Natural killer cell (primary cell): ENCODE measurements at regions not wholly inside any gene's neighbourhood (a gene's known extent, or its start where the extent isn't known, plus 50 kb on each side); places are given as distances from the start of the nearest gene placed in this dataset.
"Not testable (repeated sequence)": the region's sequence is repeated elsewhere in the genome, so short reads cannot be mapped to it uniquely, and the experiment has no call there.

Source experiments
- ATAC-seq, 3 donors: fragments of 150-1000 bp in 2 of 3; fragments of 200-7000 bp in 1 of 3; cut with Tn5 transposase; 1 replicate in 1 of 3; 2 replicates in 2 of 3; pipeline ENCODE4 v1.10.0; 2021; ENCODE audit warnings: mild to moderate bottlenecking in 2 of 3, moderate library complexity in 2 of 3
- DNase-seq, 2 donors: peaks; one replicate each; pipeline versions ENCODE4 v3.0.0 to v3.0.0-alpha.2; 2013 to 2021; ENCODE audit warnings: mixed read lengths in 1 of 2
- H3K27ac ChIP-seq: one replicate; pipeline ENCODE4 v1.5.1; 2013; ENCODE audit warnings: mild to moderate bottlenecking, low read length
- H3K27me3 ChIP-seq: one replicate; pipeline ENCODE4 v1.6.1; 2013; ENCODE audit warnings: low read length; ENCODE audit not compliant: control insufficient read depth, insufficient read depth
- H3K36me3 ChIP-seq: one replicate; pipeline ENCODE4 v1.6.1; 2013; ENCODE audit warnings: low read length; ENCODE audit not compliant: control insufficient read depth, insufficient read depth
- H3K4me1 ChIP-seq: one replicate; pipeline ENCODE4 v1.6.1; 2013; ENCODE audit warnings: low read length; ENCODE audit not compliant: control insufficient read depth, insufficient read depth
- H3K4me3 ChIP-seq: one replicate; pipeline ENCODE4 v1.5.1; 2013; ENCODE audit warnings: low read length
- H3K9me3 ChIP-seq: one replicate; pipeline ENCODE4 v1.6.1; 2013; ENCODE audit warnings: low read length; ENCODE audit not compliant: control insufficient read depth, insufficient read depth
- H3K27ac Mint-ChIP-seq, 2 donors: one replicate each; pipeline ENCODE4 v1.8.0; 2022; ENCODE audit warnings: mild to moderate bottlenecking in 2 of 2, mixed read lengths in 2 of 2, moderate library complexity in 1 of 2
- H3K27me3 Mint-ChIP-seq, 2 donors: one replicate each; pipeline ENCODE4 v1.8.0; 2022; ENCODE audit warnings: low read depth in 2 of 2, mixed read lengths in 2 of 2
- H3K36me3 Mint-ChIP-seq: one replicate; pipeline ENCODE4 v1.8.0; 2022; ENCODE audit warnings: mixed read lengths
- H3K4me1 Mint-ChIP-seq, 2 donors: one replicate each; pipeline ENCODE4 v1.8.0; 2022; ENCODE audit warnings: mixed read lengths in 2 of 2
- H3K4me3 Mint-ChIP-seq: one replicate; pipeline ENCODE4 v1.8.0; 2022; ENCODE audit warnings: mild to moderate bottlenecking, moderate library complexity, mixed read lengths
- H3K9me3 Mint-ChIP-seq, 2 donors: one replicate each; pipeline ENCODE4 v1.8.0; 2022; ENCODE audit warnings: mixed read lengths in 2 of 2
- CTCF ChIP-seq: fragments of 200-600 bp; IDR thresholded peaks from one replicate; pipeline ENCODE4 v1.8.0; 2022; ENCODE audit warnings: antibody characterized with exemption
- WGBS: methylation state at CpG from one replicate; pipeline ENCODE4 v1.1.7; 2013; ENCODE audit warnings: missing lambda C conversion rate; ENCODE audit not compliant: insufficient coverage; 5-methylcytosine and 5-hydroxymethylcytosine counted together
- intact Hi-C: fragments of 100-400 bp; cut with micrococcal nuclease; formaldehyde crosslinking; loops from one replicate; pipeline ENCODE4 v1.14.2; 2022

GRCh38 chr2:741195-741496, 63.9 kb upstream of the TMEM18 start:
- TF ChIP-seq CTCF, result no peak
- intact Hi-C loops, result no loop called here
- Histone ChIP-seq H3K4me1 (peaks cover 16% of the 10 kb centered on the region), H3K36me3 (no peaks in the 10 kb centered on the region), H3K27ac (no peak overlapping the region), H3K4me3 (no peak overlapping the region), H3K27me3 (peaks cover 15% of the 10 kb centered on the region), H3K9me3 (no peaks in the 10 kb centered on the region)
- H3K27ac Mint-ChIP-seq, result no peak overlapping the region
- 36% methylated on average over 2 of the region's 3 CpGs for WGBS
- peaks cover 31 to 37% of the 10 kb centered on the region in 2 donors for H3K27me3 Mint-ChIP-seq
- ATAC-seq (no peak), DNase-seq (no peak)
- peaks cover 12 to 16% of the 10 kb centered on the region in 2 donors for H3K4me1 Mint-ChIP-seq
- peaks cover 0 to 2% of the 10 kb centered on the region in 2 donors for H3K9me3 Mint-ChIP-seq
- no peak overlapping the region for H3K4me3 Mint-ChIP-seq
- no peaks in the 10 kb centered on the region for H3K36me3 Mint-ChIP-seq

GRCh38 chr2:740322-741194, 63.4 kb upstream of the TMEM18 start:
- peak in 1 of 2 donors; percentile 75 for DNase-seq
- Mint-ChIP-seq H3K4me1 (peaks cover 12 to 16% of the 10 kb centered on the region in 2 donors), H3K27me3 (peaks cover 31 to 35% of the 10 kb centered on the region in 2 donors), H3K4me3 (peak overlapping the region; percentile 75)
- H3K27ac Mint-ChIP-seq, ATAC-seq, H3K36me3 ChIP-seq, H3K27ac ChIP-seq, H3K36me3 Mint-ChIP-seq, intact Hi-C loops, H3K9me3 Mint-ChIP-seq, H3K9me3 ChIP-seq: not testable (repeated sequence)
- Histone ChIP-seq H3K4me1 (peaks cover 16% of the 10 kb centered on the region), H3K27me3 (peaks cover 15% of the 10 kb centered on the region), H3K4me3 (peak overlapping the region; percentile 42)
- 12% methylated on average over 41 of the region's 41 CpGs for WGBS

GRCh38 chr2:739864-740321, 62.7 kb upstream of the TMEM18 start:
- Mint-ChIP-seq H3K4me1 (peaks cover 12 to 16% of the 10 kb centered on the region in 2 donors), H3K4me3 (peak overlapping the region; percentile 80), H3K27me3 (peaks cover 30 to 33% of the 10 kb centered on the region in 2 donors)
- H3K36me3 Mint-ChIP-seq, H3K27ac ChIP-seq, H3K27ac Mint-ChIP-seq, H3K9me3 ChIP-seq, H3K9me3 Mint-ChIP-seq, intact Hi-C loops, H3K36me3 ChIP-seq, ATAC-seq: not testable (repeated sequence)
- H3K4me1 ChIP-seq, result peaks cover 16% of the 10 kb centered on the region
- DNase-seq, result peak in 1 of 2 donors; percentile 57
- H3K4me3 ChIP-seq, result peak overlapping the region; percentile 42
- H3K27me3 ChIP-seq, result peaks cover 15% of the 10 kb centered on the region
- WGBS, result 19% methylated on average over 23 of the region's 23 CpGs

GRCh38 chr2:736939-737338, 59.7 kb upstream of the TMEM18 start:
- Mint-ChIP-seq H3K4me1 (peaks cover 12 to 16% of the 10 kb centered on the region in 2 donors), H3K36me3 (no peaks in the 10 kb centered on the region), H3K9me3 (no peaks in the 10 kb centered on the region), H3K27me3 (peaks cover 21 to 24% of the 10 kb centered on the region in 2 donors), H3K27ac (no peak overlapping the region), H3K4me3 (no peak overlapping the region)
- H3K9me3 ChIP-seq, result no peaks in the 10 kb centered on the region
- H3K27ac ChIP-seq, result no peak overlapping the region
- H3K4me1 ChIP-seq, result peaks cover 16% of the 10 kb centered on the region
- no peak for TF ChIP-seq CTCF
- no peak for DNase-seq
- H3K27me3 ChIP-seq, result peaks cover 15% of the 10 kb centered on the region
- intact Hi-C loops, result no loop called here
- no peaks in the 10 kb centered on the region for H3K36me3 ChIP-seq
- H3K4me3 ChIP-seq, result no peak overlapping the region
- no peak for ATAC-seq
